GM12878 (cell line): ENCODE measurements at regions not wholly inside any gene's neighbourhood (a gene's known extent, or its start where the extent isn't known, plus 50 kb on each side); places are given as distances from the start of the nearest gene placed in this dataset.

ENCODE experiments used
- BACH1 ChIP-seq: fragments of 450-650 bp; IDR thresholded peaks from 2 replicates; pipeline ENCODE4 v1.6.1; 2017; ENCODE audit warnings: mild to moderate bottlenecking, borderline replicate concordance
- BCL11A ChIP-seq: IDR thresholded peaks from 2 replicates; pipeline ENCODE4 v1.6.1; 2011; ENCODE audit warnings: low read depth, low read length
- BRCA1 ChIP-seq: IDR thresholded peaks from 2 replicates; pipeline ENCODE4 v1.6.1; 2011; ENCODE audit warnings: low read depth, low read length, improper control_type of control experiment
- CBX5 ChIP-seq: sonication (generic); IDR thresholded peaks from 2 replicates; pipeline ENCODE4 v1.6.1; 2016; ENCODE audit warnings: low read depth, moderate library complexity, mild to moderate bottlenecking, inconsistent platforms
- CREB1 ChIP-seq: IDR thresholded peaks from 2 replicates; pipeline ENCODE4 v1.6.1; 2012; ENCODE audit warnings: low read depth, mild to moderate bottlenecking, inconsistent platforms
- CUX1 ChIP-seq: IDR thresholded peaks from 2 replicates; pipeline ENCODE4 v1.6.1; 2012; ENCODE audit warnings: improper control_type of control experiment, low read depth, low read length; ENCODE audit not compliant: insufficient replicate concordance
- EP300 ChIP-seq, 2 experiments: fragments of 150-350 bp in 1 of 2; IDR thresholded peaks; 2 replicates each; pipeline ENCODE4 v1.6.1; 2011 to 2012; ENCODE audit warnings: low read depth in 2 of 2, low read length in 2 of 2, borderline replicate concordance in 1 of 2, improper control_type of control experiment in 1 of 2, inconsistent platforms in 1 of 2; ENCODE audit not compliant: control insufficient read depth in 1 of 2
- ETV6 ChIP-seq, 2 experiments: fragments of 450-650 bp in 1 of 2; IDR thresholded peaks in 1 of 2; conservative IDR thresholded peaks in 1 of 2; 2 replicates each; pipeline ENCODE4 v1.6.1; 2014; ENCODE audit warnings: antibody characterized with exemption in 1 of 2, borderline replicate concordance in 1 of 2, low read depth in 1 of 2, mild to moderate bottlenecking in 1 of 2, moderate library complexity in 1 of 2
- JUND ChIP-seq: IDR thresholded peaks from 2 replicates; pipeline ENCODE4 v1.6.1; 2012; ENCODE audit warnings: low read depth, mild to moderate bottlenecking, low read length, improper control_type of control experiment, moderate library complexity
- KLF5 ChIP-seq: fragments of 450-650 bp; IDR thresholded peaks from 2 replicates; pipeline ENCODE4 v1.6.1; 2014; ENCODE audit warnings: mild to moderate bottlenecking; ENCODE audit not compliant: partially characterized antibody
- RUNX3 ChIP-seq: IDR thresholded peaks from 2 replicates; pipeline ENCODE4 v1.6.1; 2012; ENCODE audit warnings: low read length, inconsistent platforms
- SREBF1 ChIP-seq: IDR thresholded peaks from 2 replicates; pipeline ENCODE4 v1.6.1; 2012; ENCODE audit warnings: mild to moderate bottlenecking, low read length
- YY1 ChIP-seq: IDR thresholded peaks from 2 replicates; pipeline ENCODE4 v1.6.1; 2011; ENCODE audit warnings: low read depth, mild to moderate bottlenecking, low read length
- ZNF217 ChIP-seq: fragments of 450-650 bp; IDR thresholded peaks from 2 replicates; pipeline ENCODE4 v1.6.1; 2017; ENCODE audit warnings: antibody characterized with exemption, mild to moderate bottlenecking
- ZNF592 ChIP-seq: fragments of 450-650 bp; IDR thresholded peaks from 2 replicates; pipeline ENCODE4 v1.6.1; 2017; ENCODE audit warnings: mild to moderate bottlenecking, moderate library complexity
- TF ChIP-seq, protein P1 (sequence below): IDR thresholded peaks from 2 replicates; pipeline ENCODE4 v1.6.1; 2011; ENCODE audit warnings: borderline replicate concordance, low read depth, mild to moderate bottlenecking, moderate library complexity, mixed read lengths, low read length; ENCODE audit not compliant: insufficient read depth; ENCODE audit errors: extremely low read length

GRCh38 chr5:124630767-124631704 is 115.4 kb downstream of the ZNF608 start (continued):
- TF ChIP-seq ZNF592: no peak
- peak; percentile 14; the same call in 1 of the 2 replicates for TF ChIP-seq BCL11A
- TF ChIP-seq, protein P1, sequence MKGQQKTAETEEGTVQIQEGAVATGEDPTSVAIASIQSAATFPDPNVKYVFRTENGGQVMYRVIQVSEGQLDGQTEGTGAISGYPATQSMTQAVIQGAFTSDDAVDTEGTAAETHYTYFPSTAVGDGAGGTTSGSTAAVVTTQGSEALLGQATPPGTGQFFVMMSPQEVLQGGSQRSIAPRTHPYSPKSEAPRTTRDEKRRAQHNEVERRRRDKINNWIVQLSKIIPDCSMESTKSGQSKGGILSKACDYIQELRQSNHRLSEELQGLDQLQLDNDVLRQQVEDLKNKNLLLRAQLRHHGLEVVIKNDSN: no peak
- no peak for TF ChIP-seq JUND
- peak in 1 of 2 experiments; percentile 25; a peak in 1 of 4 replicates for TF ChIP-seq ETV6 (conservative IDR thresholded peaks at IDR 0.05 in 1 of 2, IDR thresholded peaks at IDR 0.05 in 1 of 2; ENCODE audit: borderline replicate concordance in 1 of 2, low read depth in 1 of 2)
- TF ChIP-seq YY1: peak; percentile 53; the same call in 1 of the 2 replicates
- TF ChIP-seq SREBF1: no peak
- TF ChIP-seq BACH1: no peak
- TF ChIP-seq CUX1: no peak
- TF ChIP-seq KLF5: no peak
- TF ChIP-seq BRCA1: no peak
- no peak; the same call in 1 of the 2 replicates for TF ChIP-seq RUNX3
- TF ChIP-seq EP300 (IDR thresholded peaks at IDR 0.05; ENCODE audit: borderline replicate concordance in 1 of 2, control insufficient read depth in 1 of 2, low read depth in 2 of 2, low read length in 2 of 2): no peak
- no peak for TF ChIP-seq ZNF217
- TF ChIP-seq CBX5: no peak
- 0 out of 2 replicates have a peak, but pooled peaks have one; percentile 9 for TF ChIP-seq CREB1
